Keratinocyte (primary cell): ENCODE measurements at regions not wholly inside any gene's neighbourhood (a gene's known extent, or its start where the extent isn't known, plus 50 kb on each side); places are given as distances from the start of the nearest gene placed in this dataset.

Source experiments
- DNase-seq: peaks from one replicate; pipeline ENCODE4 v3.0.0-alpha.2; 2011; ENCODE audit warnings: low read depth, missing footprints, low spot score
- FAIRE-seq: peaks from 2 replicates; lab custom pipeline; 2011; peaks lifted over from hg19 to GRCh38; lab: Jason Lieb, UNC
- H2AFZ ChIP-seq: 2 replicates; pipeline ENCODE4 v1.6.0; 2012; ENCODE audit warnings: low read length, control low read depth, inconsistent platforms; ENCODE audit not compliant: control insufficient read depth
- H3K27ac ChIP-seq: 2 replicates; pipeline ENCODE4 v1.5.1; 2011; ENCODE audit warnings: low read length; ENCODE audit not compliant: control insufficient read depth, insufficient read depth
- H3K27me3 ChIP-seq: 3 replicates; pipeline ENCODE4 v1.6.0; 2011; ENCODE audit warnings: low read length; ENCODE audit not compliant: control insufficient read depth, insufficient read depth; ENCODE audit errors: extremely low read depth
- H3K36me3 ChIP-seq, 2 experiments: 2 replicates in 1 of 2; 3 replicates in 1 of 2; pipeline ENCODE4 v1.5.1; 2011; ENCODE audit warnings: low read length in 2 of 2, mild to moderate bottlenecking in 1 of 2; ENCODE audit not compliant: control insufficient read depth in 2 of 2, insufficient read depth in 2 of 2; ENCODE audit errors: extremely low read depth in 1 of 2
- H3K4me1 ChIP-seq: 3 replicates; pipeline ENCODE4 v1.5.1; 2011; ENCODE audit warnings: low read length; ENCODE audit not compliant: control insufficient read depth, insufficient read depth; ENCODE audit errors: extremely low read depth
- H3K4me2 ChIP-seq: 3 replicates; pipeline ENCODE4 v1.6.0; 2011; ENCODE audit warnings: low read depth, low read length; ENCODE audit not compliant: control insufficient read depth, insufficient read depth; ENCODE audit errors: extremely low read depth
- H3K4me3 ChIP-seq, 3 experiments: fragments of 200-600 bp in 1 of 3; sonication (generic) in 1 of 3; 2 replicates in 2 of 3; 3 replicates in 1 of 3; pipeline ENCODE4 v1.5.1; 2011 to 2016; ENCODE audit warnings: low read length in 3 of 3, mild to moderate bottlenecking in 3 of 3, control low read depth in 2 of 3, inconsistent platforms in 1 of 3, low read depth in 1 of 3, mixed read lengths in 1 of 3, mixed run types in 1 of 3, moderate library complexity in 1 of 3; ENCODE audit not compliant: control insufficient read depth in 2 of 3, insufficient read depth in 2 of 3; ENCODE audit errors: extremely low read depth in 1 of 3
- H3K79me2 ChIP-seq: 2 replicates; pipeline ENCODE4 v1.6.0; 2012; ENCODE audit warnings: low read length; ENCODE audit not compliant: control insufficient read depth, insufficient read depth
- H3K9ac ChIP-seq: 3 replicates; pipeline ENCODE4 v1.6.0; 2011; ENCODE audit warnings: low read length; ENCODE audit not compliant: control insufficient read depth, insufficient read depth; ENCODE audit errors: extremely low read depth
- H3K9me1 ChIP-seq: 3 replicates; pipeline ENCODE4 v1.6.0; 2011; ENCODE audit warnings: low read length; ENCODE audit not compliant: control insufficient read depth, insufficient read depth; ENCODE audit errors: extremely low read depth
- H3K9me3 ChIP-seq: 2 replicates; pipeline ENCODE4 v1.5.1; 2012; ENCODE audit warnings: low read depth, low read length; ENCODE audit not compliant: control insufficient read depth
- H4K20me1 ChIP-seq: 3 replicates; pipeline ENCODE4 v1.6.0; 2011; ENCODE audit warnings: low read length; ENCODE audit not compliant: control insufficient read depth, insufficient read depth; ENCODE audit errors: extremely low read depth
- EZH2 ChIP-seq: IDR thresholded peaks from one replicate; pipeline ENCODE4 v1.6.1; 2012; ENCODE audit warnings: inconsistent platforms, mild to moderate bottlenecking, low read length, moderate library complexity
- dilution Hi-C: fragments of 300-500 bp; cut with MboI; formaldehyde crosslinking; loops from one replicate; pipeline ENCODE4 v1.7.0; 2020; ENCODE audit warnings: low sequenced_read_pairs; ENCODE audit not compliant: extremely low pct_ligation_motif_present
- TF ChIP-seq, protein P1 (sequence below), 3 experiments: IDR thresholded peaks in 1 of 3; conservative IDR thresholded peaks in 1 of 3; optimal IDR thresholded peaks in 1 of 3; 2 replicates in 2 of 3; 3 replicates in 1 of 3; pipeline versions ENCODE3 to v1.5.1; 2011; ENCODE audit warnings: low read length in 3 of 3, mild to moderate bottlenecking in 3 of 3, moderate library complexity in 2 of 3, control low read depth in 1 of 3, inconsistent platforms in 1 of 3; ENCODE audit not compliant: insufficient read depth in 2 of 3; ENCODE audit errors: extremely low read depth in 1 of 3

DNA sequence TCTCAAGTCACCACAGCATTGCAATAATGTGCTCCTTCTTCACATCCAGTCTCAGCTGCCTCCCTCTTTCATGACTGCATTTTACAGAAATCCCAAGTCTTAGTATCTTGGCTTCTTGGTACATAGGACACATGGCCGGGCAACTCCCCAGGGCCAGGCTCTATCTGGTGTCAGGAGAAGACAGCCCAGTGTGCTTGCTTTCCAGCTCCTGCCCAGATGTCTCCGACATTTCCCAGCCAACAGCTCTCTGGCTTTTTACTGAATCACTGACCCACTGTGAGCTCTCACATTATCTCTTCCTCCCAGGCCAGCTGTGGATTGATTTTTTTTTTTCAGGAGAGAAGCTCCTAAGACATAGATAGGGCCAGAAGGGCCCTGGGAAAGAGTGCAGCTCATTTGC lies 346.0 kb upstream of the C11orf87 start:
- H4K20me1 ChIP-seq = no peaks in the 10 kb centered on the region
- no peak for TF ChIP-seq EZH2
- TF ChIP-seq, protein P1, sequence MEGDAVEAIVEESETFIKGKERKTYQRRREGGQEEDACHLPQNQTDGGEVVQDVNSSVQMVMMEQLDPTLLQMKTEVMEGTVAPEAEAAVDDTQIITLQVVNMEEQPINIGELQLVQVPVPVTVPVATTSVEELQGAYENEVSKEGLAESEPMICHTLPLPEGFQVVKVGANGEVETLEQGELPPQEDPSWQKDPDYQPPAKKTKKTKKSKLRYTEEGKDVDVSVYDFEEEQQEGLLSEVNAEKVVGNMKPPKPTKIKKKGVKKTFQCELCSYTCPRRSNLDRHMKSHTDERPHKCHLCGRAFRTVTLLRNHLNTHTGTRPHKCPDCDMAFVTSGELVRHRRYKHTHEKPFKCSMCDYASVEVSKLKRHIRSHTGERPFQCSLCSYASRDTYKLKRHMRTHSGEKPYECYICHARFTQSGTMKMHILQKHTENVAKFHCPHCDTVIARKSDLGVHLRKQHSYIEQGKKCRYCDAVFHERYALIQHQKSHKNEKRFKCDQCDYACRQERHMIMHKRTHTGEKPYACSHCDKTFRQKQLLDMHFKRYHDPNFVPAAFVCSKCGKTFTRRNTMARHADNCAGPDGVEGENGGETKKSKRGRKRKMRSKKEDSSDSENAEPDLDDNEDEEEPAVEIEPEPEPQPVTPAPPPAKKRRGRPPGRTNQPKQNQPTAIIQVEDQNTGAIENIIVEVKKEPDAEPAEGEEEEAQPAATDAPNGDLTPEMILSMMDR (optimal IDR thresholded peaks at IDR 0.05 in 1 of 3, IDR thresholded peaks at IDR 0.05 in 1 of 3, conservative IDR thresholded peaks at IDR 0.05 in 1 of 3; ENCODE audit: extremely low read depth in 1 of 3, insufficient read depth in 2 of 3, low read length in 3 of 3) = no peak
- no peaks in the 10 kb centered on the region for H3K9me1 ChIP-seq
- no peak overlapping the region for H3K27ac ChIP-seq
- H3K9ac ChIP-seq = no peak overlapping the region
- H3K4me2 ChIP-seq = no peak overlapping the region
- DNase-seq (no peak), FAIRE-seq (no peak)
- no peaks in the 10 kb centered on the region for H3K36me3 ChIP-seq
- H2AFZ ChIP-seq = no peak overlapping the region
- H3K9me3 ChIP-seq = no peaks in the 10 kb centered on the region
- no peaks in the 10 kb centered on the region for H3K79me2 ChIP-seq
- H3K27me3 ChIP-seq = no peaks in the 10 kb centered on the region
- no peak overlapping the region for H3K4me3 ChIP-seq
- H3K4me1 ChIP-seq = no peaks in the 10 kb centered on the region
- dilution Hi-C loops = no loop called here

- no peaks in the 10 kb centered on the region for H4K20me1 ChIP-seq
- TF ChIP-seq, protein P1 (optimal IDR thresholded peaks at IDR 0.05 in 1 of 3, IDR thresholded peaks at IDR 0.05 in 1 of 3, conservative IDR thresholded peaks at IDR 0.05 in 1 of 3; ENCODE audit: extremely low read depth in 1 of 3, insufficient read depth in 2 of 3, low read length in 3 of 3) = no peak
- no peak for TF ChIP-seq EZH2
- H3K4me1 ChIP-seq = no peaks in the 10 kb centered on the region
- dilution Hi-C loops = no loop called here
- H3K9ac ChIP-seq = no peak overlapping the region
- no peaks in the 10 kb centered on the region for H3K9me3 ChIP-seq
- H3K27ac ChIP-seq = no peak overlapping the region
- no peak for FAIRE-seq
- no peak overlapping the region for H2AFZ ChIP-seq
- H3K36me3 ChIP-seq = no peaks in the 10 kb centered on the region
- H3K4me3 ChIP-seq = no peak overlapping the region
- no peaks in the 10 kb centered on the region for H3K27me3 ChIP-seq
- H3K4me2 ChIP-seq = no peak overlapping the region
- no peaks in the 10 kb centered on the region for H3K9me1 ChIP-seq
- DNase-seq = no peak
- H3K79me2 ChIP-seq = no peaks in the 10 kb centered on the region
These were observed 345.1 kb upstream of the C11orf87 start for GRCh38 chr11:109076870-109077269.
